PC-3 (cell line): ENCODE measurements at regions not wholly inside any gene's neighbourhood (a gene's known extent, or its start where the extent isn't known, plus 50 kb on each side); places are given as distances from the start of the nearest gene placed in this dataset.

Source experiments
- ATAC-seq: fragments of 200-7000 bp; cut with Tn5 transposase; 2 replicates; pipeline ENCODE4 v1.9.1; 2020; ENCODE audit warnings: mild to moderate bottlenecking, moderate library complexity
- BruUV-seq: library from RNA; stranded (reverse); fragments of 400-500 nt; replicated peaks from 2 replicates; lab custom pipeline; 2021; lab: Mats Ljungman, UMichigan
- CTCF ChIA-PET: fragments of 300-600 bp; sonication (Branson Sonifier 250); formaldehyde crosslinking; loops from one replicate; lab custom pipeline; 2022; ENCODE audit warnings: antibody characterized with exemption; lab: Charles Lee
- POLR2A ChIA-PET: fragments of 300-600 bp; sonication (Branson Sonifier 250); formaldehyde crosslinking; loops from one replicate; lab custom pipeline; 2022; ENCODE audit warnings: antibody characterized with exemption; ENCODE audit not compliant: unreplicated experiment; lab: Charles Lee
- DNase-seq: peaks from one replicate; pipeline ENCODE4 v3.0.0-alpha.2; 2015
- H2AFZ ChIP-seq: fragments of 300-600 bp; sonication (generic); 2 replicates; pipeline ENCODE4 v1.6.0; 2016; ENCODE audit warnings: antibody characterized with exemption, low read length
- H3F3A ChIP-seq: fragments of 300-600 bp; sonication (generic); one replicate; pipeline ENCODE4 v1.6.0; 2017; ENCODE audit warnings: antibody characterized with exemption, low read length, control low read depth, mild to moderate bottlenecking; ENCODE audit not compliant: unreplicated experiment
- H3K27ac ChIP-seq: fragments of 300-600 bp; sonication (generic); 2 replicates; pipeline ENCODE4 v1.5.1; 2016; ENCODE audit warnings: mild to moderate bottlenecking, low read length
- H3K27me3 ChIP-seq: fragments of 300-600 bp; sonication (generic); 2 replicates; pipeline ENCODE4 v1.6.1; 2016; ENCODE audit warnings: low read length, mixed read lengths
- H3K36me3 ChIP-seq: fragments of 300-600 bp; sonication (generic); 2 replicates; pipeline ENCODE4 v1.6.1; 2016; ENCODE audit warnings: low read depth, mixed run types, low read length, mixed read lengths
- H3K4me1 ChIP-seq: fragments of 300-600 bp; sonication (generic); 2 replicates; pipeline ENCODE4 v1.5.1; 2016; ENCODE audit warnings: low read length; ENCODE audit not compliant: insufficient read depth
- H3K4me2 ChIP-seq: fragments of 300-600 bp; sonication (generic); 2 replicates; pipeline ENCODE4 v1.6.0; 2016; ENCODE audit warnings: low read length
- H3K4me3 ChIP-seq: fragments of 300-600 bp; sonication (generic); 2 replicates; pipeline ENCODE4 v1.5.1; 2016; ENCODE audit warnings: mild to moderate bottlenecking, low read length, mixed read lengths
- H3K79me2 ChIP-seq: fragments of 300-600 bp; sonication (generic); 2 replicates; pipeline ENCODE4 v1.6.1; 2017; ENCODE audit warnings: low read length, mixed read lengths
- H3K9ac ChIP-seq: fragments of 300-600 bp; sonication (generic); 2 replicates; pipeline ENCODE4 v1.6.0; 2016; ENCODE audit warnings: mild to moderate bottlenecking, low read length
- H3K9me2 ChIP-seq: fragments of 300-600 bp; sonication (generic); replicated peaks from 2 replicates; pipeline ENCODE4 v1.6.1; 2016; ENCODE audit warnings: mixed run types, low read length, mixed read lengths
- H3K9me3 ChIP-seq: fragments of 300-600 bp; sonication (generic); 2 replicates; pipeline ENCODE4 v1.6.1; 2016; ENCODE audit warnings: low read length, mixed read lengths
- H4K20me1 ChIP-seq: fragments of 300-600 bp; sonication (generic); 2 replicates; pipeline ENCODE4 v1.6.1; 2016; ENCODE audit warnings: low read length, mixed read lengths
- CTCF ChIP-seq: fragments of 300-600 bp; sonication (generic); conservative IDR thresholded peaks from 2 replicates; pipeline ENCODE4 v1.5.1; 2017; ENCODE audit warnings: antibody characterized with exemption, low read depth, mild to moderate bottlenecking, low read length
- EZH2 ChIP-seq: fragments of 300-600 bp; sonication (generic); IDR thresholded peaks from one replicate; pipeline ENCODE4 v1.6.1; 2017; ENCODE audit warnings: antibody characterized with exemption, mild to moderate bottlenecking, low read length; ENCODE audit not compliant: unreplicated experiment
- EZH2phosphoT487 ChIP-seq: fragments of 300-600 bp; sonication (generic); IDR thresholded peaks from 2 replicates; pipeline ENCODE4 v1.6.1; 2018; ENCODE audit warnings: mild to moderate bottlenecking, antibody characterized with exemption, low read length, borderline replicate concordance
- intact Hi-C: fragments of 100-400 bp; cut with micrococcal nuclease; formaldehyde crosslinking; loops from 2 replicates; pipeline ENCODE4 v1.9.0; 2023

DNA sequence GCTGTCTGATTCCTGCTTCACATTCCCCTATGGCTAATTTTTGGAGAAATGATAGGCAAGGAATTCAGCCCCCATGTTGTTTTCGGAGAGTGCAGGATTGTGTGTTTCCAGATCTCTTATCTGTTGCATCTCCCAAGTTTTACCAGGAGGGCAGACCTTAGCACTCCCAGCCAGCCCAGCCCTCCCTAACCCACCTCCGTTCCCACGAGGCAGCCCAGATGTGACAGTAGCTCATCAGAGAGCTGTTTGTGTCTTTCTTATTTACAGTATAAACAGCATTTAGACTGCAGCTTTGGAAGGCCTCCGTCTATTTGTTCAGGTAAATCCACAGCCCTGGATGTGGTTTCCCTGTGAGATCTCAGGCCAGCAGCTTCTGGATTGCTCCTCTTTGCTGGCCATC lies 91.6 kb downstream of the THNSL2 start:
- intact Hi-C loops: no loop called here
- Histone ChIP-seq H3K4me3 (no peak overlapping the region), H3K4me2 (no peak overlapping the region), H2AFZ (no peak overlapping the region), H3K4me1 (no peaks in the 10 kb centered on the region), H3K9me2 (no peaks in the 10 kb centered on the region), H3K79me2 (no peaks in the 10 kb centered on the region), H3K9me3 (no peaks in the 10 kb centered on the region), H3F3A (no peaks in the 10 kb centered on the region), H3K36me3 (no peaks in the 10 kb centered on the region), H4K20me1 (no peaks in the 10 kb centered on the region), H3K9ac (no peak overlapping the region), H3K27ac (no peak overlapping the region), H3K27me3 (peaks cover 76% of the 10 kb centered on the region)
- TF ChIP-seq EZH2 (no peak), CTCF (no peak)
- ATAC-seq (no peak), DNase-seq (no peak)
- BruUV-seq: no TSS peak
- ChIA-PET CTCF (no interaction called here), POLR2A (no interaction called here)

- ATAC-seq: no peak
- Histone ChIP-seq H3K4me3 (no peak overlapping the region), H3K4me2 (no peak overlapping the region), H3K4me1 (no peaks in the 10 kb centered on the region), H2AFZ (no peak overlapping the region), H3K27me3 (peaks cover 81% of the 10 kb centered on the region), H3K79me2 (no peaks in the 10 kb centered on the region), H3K27ac (no peak overlapping the region), H3K9ac (no peak overlapping the region), H3F3A (no peaks in the 10 kb centered on the region), H3K36me3 (no peaks in the 10 kb centered on the region), H4K20me1 (no peaks in the 10 kb centered on the region), H3K9me2 (no peaks in the 10 kb centered on the region), H3K9me3 (no peaks in the 10 kb centered on the region)
- CTCF ChIA-PET: no interaction called here
- intact Hi-C loops: no loop called here
- no TSS peak for BruUV-seq
- TF ChIP-seq CTCF: no peak
- TF ChIP-seq EZH2phosphoT487: no peak
- no peak for TF ChIP-seq EZH2
- DNase-seq: no peak
- POLR2A ChIA-PET: no interaction called here
Measured at GRCh38 chr2:88258208-88258607, 88.1 kb downstream of the THNSL2 start.

DNA sequence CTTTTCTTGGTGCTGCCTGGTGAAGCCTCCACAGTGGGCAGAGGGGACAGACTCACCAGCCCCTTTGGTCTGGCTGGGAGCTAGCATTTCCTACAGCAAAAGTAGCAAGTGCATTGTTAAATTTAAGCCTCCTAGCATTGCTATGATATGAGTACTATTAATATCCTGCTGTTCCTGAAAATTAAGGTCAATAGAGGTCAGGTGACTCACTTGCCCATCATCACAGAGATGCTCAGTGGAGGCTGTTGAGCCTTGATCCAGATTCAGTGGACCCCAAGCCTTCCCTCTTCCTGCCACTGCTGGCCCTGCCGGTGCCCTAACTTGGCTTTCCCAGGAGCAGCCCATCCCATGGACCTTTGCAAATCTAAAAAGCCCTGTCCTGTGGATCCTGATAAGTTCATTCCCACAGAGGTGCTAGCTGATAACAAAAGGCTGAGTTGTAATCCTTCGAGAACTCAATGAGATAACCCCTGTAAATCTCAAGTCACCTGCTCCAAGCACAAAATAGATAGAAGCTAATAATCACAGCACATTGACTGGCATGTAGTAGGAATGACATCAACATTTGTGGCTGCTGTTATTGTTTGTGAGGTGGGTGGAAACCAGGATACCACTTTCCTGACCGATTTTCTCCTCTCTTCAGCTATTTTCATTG lies 84.4 kb downstream of the THNSL2 start:
- Histone ChIP-seq H3K9ac (no peak overlapping the region), H3K79me2 (no peaks in the 10 kb centered on the region), H3K27me3 (peaks cover 72% of the 10 kb centered on the region), H3K4me1 (no peaks in the 10 kb centered on the region), H3K9me2 (no peaks in the 10 kb centered on the region), H3K4me2 (no peak overlapping the region), H3K9me3 (no peaks in the 10 kb centered on the region), H2AFZ (no peak overlapping the region), H3K36me3 (no peaks in the 10 kb centered on the region), H3K4me3 (no peak overlapping the region), H3F3A (no peaks in the 10 kb centered on the region), H3K27ac (no peak overlapping the region), H4K20me1 (no peaks in the 10 kb centered on the region)
- no peak for DNase-seq
- no peak for TF ChIP-seq EZH2phosphoT487
- TF ChIP-seq EZH2: no peak
- no peak for TF ChIP-seq CTCF
- intact Hi-C loops: no loop called here
- POLR2A ChIA-PET: no interaction called here
- CTCF ChIA-PET: no interaction called here
- no peak for ATAC-seq
- no TSS peak for BruUV-seq
